ENCODE measurements at regions not wholly inside any gene's neighbourhood (a gene's known extent, or its start where the extent isn't known, plus 50 kb on each side); places are given as distances from the start of the nearest gene placed in this dataset.

DNA sequence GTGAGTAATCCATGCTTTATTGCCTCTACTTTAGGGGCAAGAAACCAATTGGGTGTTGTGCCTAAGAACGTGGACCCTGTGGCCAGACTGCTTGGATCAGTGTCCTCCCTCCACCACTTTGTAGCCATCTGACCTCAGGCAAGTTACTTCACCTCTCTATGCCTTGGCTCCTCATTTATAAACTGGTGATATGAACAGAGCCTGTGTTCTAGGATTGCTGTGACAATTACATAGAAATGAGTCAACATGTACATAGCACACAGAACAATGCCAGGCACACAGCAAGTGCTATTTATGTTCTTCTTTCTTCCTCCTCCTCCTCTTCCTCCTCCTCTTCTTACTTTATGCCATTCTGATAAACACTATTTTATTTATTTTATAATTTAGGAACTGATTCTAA lies 339.4 kb downstream of the CD83 start:
- Histone ChIP-seq H3K4me1 (ENCODE audit: insufficient read depth) (no peaks in the 10 kb centered on the region), H3K4me3 (no peak overlapping the region), H4K20me1 (ENCODE audit: insufficient read depth, poor library complexity, severe bottlenecking) (no peaks in the 10 kb centered on the region), H3K27me3 (no peaks in the 10 kb centered on the region), H3K9me3 (ENCODE audit: low read depth) (no peaks in the 10 kb centered on the region), H3K36me3 (replicated peaks; ENCODE audit: insufficient read depth, low read depth) (no peaks in the 10 kb centered on the region), H2AFZ (no peak overlapping the region), H3K27ac (no peak overlapping the region), H3K9me2 (replicated peaks; ENCODE audit: insufficient read depth) (no peaks in the 10 kb centered on the region), H3K79me2 (no peaks in the 10 kb centered on the region), H3K4me2 (no peak overlapping the region)
- TF ChIP-seq EZH2phosphoT487 (IDR thresholded peaks at IDR 0.05; ENCODE audit: low read depth, severe bottlenecking, unreplicated experiment) (no peak), EZH2 (IDR thresholded peaks at IDR 0.05; ENCODE audit: borderline replicate concordance) (no peak), CTCF (IDR thresholded peaks at IDR 0.05; ENCODE audit: poor library complexity) (no peak)
- DNase-seq (ENCODE audit: low spot score): no peak
- WGBS (ENCODE audit: low lambda C conversion rate, missing lambda C conversion rate): 86% methylated on average over 1 of the region's 1 CpG

- WGBS (ENCODE audit: low lambda C conversion rate, missing lambda C conversion rate): 79% methylated on average over 5 of the region's 5 CpGs
- Histone ChIP-seq H3K79me2 (no peaks in the 10 kb centered on the region), H3K27me3 (no peaks in the 10 kb centered on the region), H3K4me1 (ENCODE audit: insufficient read depth) (no peaks in the 10 kb centered on the region), H3K9me2 (replicated peaks; ENCODE audit: insufficient read depth) (no peaks in the 10 kb centered on the region), H3K27ac (no peak overlapping the region), H3K4me3 (no peak overlapping the region), H2AFZ (no peak overlapping the region), H3K36me3 (replicated peaks; ENCODE audit: insufficient read depth, low read depth) (no peaks in the 10 kb centered on the region), H3K4me2 (no peak overlapping the region), H3K9me3 (ENCODE audit: low read depth) (no peaks in the 10 kb centered on the region), H4K20me1 (ENCODE audit: insufficient read depth, poor library complexity, severe bottlenecking) (no peaks in the 10 kb centered on the region)
- TF ChIP-seq EZH2 (IDR thresholded peaks at IDR 0.05; ENCODE audit: borderline replicate concordance) (no peak), CTCF (IDR thresholded peaks at IDR 0.05; ENCODE audit: poor library complexity) (no peak), EZH2phosphoT487 (IDR thresholded peaks at IDR 0.05; ENCODE audit: low read depth, severe bottlenecking, unreplicated experiment) (no peak)
- DNase-seq (ENCODE audit: low spot score): peak; percentile 39
Measured at GRCh38 chr6:14458669-14459266, 341.2 kb downstream of the CD83 start.

DNA sequence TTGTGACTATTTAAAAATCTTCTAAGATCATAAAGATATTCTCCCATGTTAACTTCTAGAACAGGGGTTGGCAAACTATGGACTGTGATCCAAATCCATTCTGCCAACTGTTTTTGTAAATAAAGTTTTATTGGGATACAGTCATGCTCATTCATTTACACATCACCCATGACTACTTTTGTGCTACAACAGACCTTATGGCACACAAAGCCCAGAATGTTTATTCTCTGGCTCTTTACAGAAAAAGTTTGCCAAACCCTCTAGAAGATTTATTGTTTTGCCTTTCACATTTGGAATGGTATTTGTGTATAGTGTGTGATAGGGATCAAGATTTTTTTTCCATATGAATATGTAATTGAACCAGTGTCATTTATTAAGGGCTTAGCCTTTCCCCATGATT lies 341.7 kb downstream of the CD83 start:
- Histone ChIP-seq H4K20me1 (ENCODE audit: insufficient read depth, poor library complexity, severe bottlenecking) (no peaks in the 10 kb centered on the region), H3K36me3 (replicated peaks; ENCODE audit: insufficient read depth, low read depth) (no peaks in the 10 kb centered on the region), H3K4me2 (no peak overlapping the region), H3K9me2 (replicated peaks; ENCODE audit: insufficient read depth) (no peaks in the 10 kb centered on the region), H3K27ac (no peak overlapping the region), H3K79me2 (no peaks in the 10 kb centered on the region), H3K27me3 (no peaks in the 10 kb centered on the region), H2AFZ (no peak overlapping the region), H3K4me3 (no peak overlapping the region), H3K4me1 (ENCODE audit: insufficient read depth) (no peaks in the 10 kb centered on the region), H3K9me3 (ENCODE audit: low read depth) (no peaks in the 10 kb centered on the region)
- no peak for DNase-seq (ENCODE audit: low spot score)
- TF ChIP-seq EZH2 (IDR thresholded peaks at IDR 0.05; ENCODE audit: borderline replicate concordance): no peak
- TF ChIP-seq EZH2phosphoT487 (IDR thresholded peaks at IDR 0.05; ENCODE audit: low read depth, severe bottlenecking, unreplicated experiment): no peak
- no peak for TF ChIP-seq CTCF (IDR thresholded peaks at IDR 0.05; ENCODE audit: poor library complexity)

DNA sequence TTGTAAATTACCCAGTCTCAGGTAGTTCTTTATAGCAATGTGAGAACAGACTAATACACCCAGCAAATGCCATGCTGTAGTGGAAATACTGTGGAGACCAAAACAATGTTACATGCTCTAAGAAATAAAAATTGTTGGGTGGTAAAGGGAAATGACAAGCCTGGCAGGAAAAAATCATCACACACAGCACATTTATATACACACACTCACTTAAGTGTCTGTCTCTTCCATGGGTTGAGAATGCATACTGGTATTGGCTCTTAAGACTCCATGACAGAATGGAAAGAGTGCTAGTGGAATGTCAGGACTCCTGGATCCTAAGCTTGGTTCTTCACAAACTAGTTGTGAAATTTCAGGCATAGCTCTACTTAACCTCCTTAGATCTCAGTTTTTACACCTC lies 343.0 kb downstream of the CD83 start:
- Histone ChIP-seq H3K27ac (no peak overlapping the region), H2AFZ (no peak overlapping the region), H4K20me1 (ENCODE audit: insufficient read depth, poor library complexity, severe bottlenecking) (no peaks in the 10 kb centered on the region), H3K9me3 (ENCODE audit: low read depth) (no peaks in the 10 kb centered on the region), H3K4me1 (ENCODE audit: insufficient read depth) (no peaks in the 10 kb centered on the region), H3K4me3 (no peak overlapping the region), H3K27me3 (no peaks in the 10 kb centered on the region), H3K9me2 (replicated peaks; ENCODE audit: insufficient read depth) (no peaks in the 10 kb centered on the region), H3K36me3 (replicated peaks; ENCODE audit: insufficient read depth, low read depth) (no peaks in the 10 kb centered on the region), H3K4me2 (no peak overlapping the region), H3K79me2 (no peaks in the 10 kb centered on the region)
- TF ChIP-seq EZH2 (IDR thresholded peaks at IDR 0.05; ENCODE audit: borderline replicate concordance) (no peak), EZH2phosphoT487 (IDR thresholded peaks at IDR 0.05; ENCODE audit: low read depth, severe bottlenecking, unreplicated experiment) (no peak)
- DNase-seq (ENCODE audit: low spot score): no peak
